Fibroblast of villous mesenchyme (primary cell): ENCODE measurements at regions not wholly inside any gene's neighbourhood (a gene's known extent, or its start where the extent isn't known, plus 50 kb on each side); places are given as distances from the start of the nearest gene placed in this dataset.

Experiments used
- DNase-seq: peaks from one replicate; pipeline ENCODE4 v3.0.0-alpha.2; 2010; ENCODE audit warnings: low read depth
- H3K4me3 ChIP-seq: 2 replicates; pipeline ENCODE4 v1.5.1; 2011; ENCODE audit warnings: low read depth, mild to moderate bottlenecking, low read length
- CTCF ChIP-seq: IDR thresholded peaks from 2 replicates; pipeline ENCODE4 v1.5.1; 2012; ENCODE audit warnings: low read depth, mild to moderate bottlenecking, low read length; ENCODE audit not compliant: insufficient read depth

GRCh38 chr15:39434751-39435238, 146.1 kb upstream of the THBS1 start:
- DNase-seq: no peak
- no peak overlapping the region for H3K4me3 ChIP-seq
- TF ChIP-seq CTCF: no peak

GRCh38 chr15:39435244-39435643, 145.6 kb upstream of the THBS1 start:
- no peak for DNase-seq
- H3K4me3 ChIP-seq: no peak overlapping the region
- no peak for TF ChIP-seq CTCF

GRCh38 chr15:39438260-39438659, 142.6 kb upstream of the THBS1 start:
- TF ChIP-seq CTCF: no peak
- no peak overlapping the region for H3K4me3 ChIP-seq
- DNase-seq: no peak

- H3K4me3 ChIP-seq: no peak overlapping the region
- no peak for TF ChIP-seq CTCF
- no peak for DNase-seq
These were observed 141.9 kb upstream of the THBS1 start for GRCh38 chr15:39438799-39439592.

GRCh38 chr15:39442898-39443297, 138.0 kb upstream of the THBS1 start:
- H3K4me3 ChIP-seq: no peak overlapping the region
- TF ChIP-seq CTCF: no peak
- no peak for DNase-seq

- TF ChIP-seq CTCF: no peak
- H3K4me3 ChIP-seq: no peak overlapping the region
- no peak for DNase-seq
These were observed 137.1 kb upstream of the THBS1 start for GRCh38 chr15:39443659-39444219.
